ENCODE measurements at regions not wholly inside any gene's neighbourhood (a gene's known extent, or its start where the extent isn't known, plus 50 kb on each side); places are given as distances from the start of the nearest gene placed in this dataset.

DNA sequence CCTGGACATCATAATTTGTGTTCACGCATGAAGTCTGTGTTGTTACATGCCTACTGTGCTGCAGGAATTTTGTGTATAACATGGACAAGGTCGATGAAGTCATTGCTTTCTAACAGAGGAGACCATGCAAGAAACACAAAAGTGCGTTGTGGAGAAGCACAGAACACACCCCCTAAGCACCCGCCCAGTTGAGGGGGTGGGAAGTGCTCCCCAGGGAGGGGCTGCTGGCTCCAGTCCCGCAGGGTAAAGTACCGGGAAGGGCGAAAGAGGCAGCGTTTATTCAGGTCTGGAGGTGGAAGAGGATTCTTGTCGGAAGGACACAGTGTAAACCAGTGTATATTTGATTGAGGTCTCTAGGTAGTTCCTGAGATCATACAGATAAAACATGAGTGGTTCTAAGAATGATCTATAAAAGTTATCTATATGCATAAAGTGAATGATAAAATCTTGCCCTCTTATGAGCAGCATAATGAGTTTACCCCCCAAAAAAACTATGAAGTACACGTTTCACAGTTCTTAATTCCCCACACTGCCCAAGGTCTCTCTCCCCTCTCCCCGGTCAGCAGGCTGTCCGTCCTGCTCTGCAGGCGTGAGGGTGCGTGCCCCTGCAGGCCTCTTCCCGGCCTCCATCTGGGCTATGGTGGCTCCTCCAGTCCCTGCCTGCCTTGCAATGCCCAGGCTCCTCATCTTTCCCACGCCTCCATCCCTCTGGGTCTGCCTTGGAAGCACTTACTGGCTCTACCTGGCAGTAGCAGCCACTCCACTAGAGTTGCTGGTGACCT lies 159.7 kb downstream of the THBS2 start:
- TF ChIP-seq, protein P1, sequence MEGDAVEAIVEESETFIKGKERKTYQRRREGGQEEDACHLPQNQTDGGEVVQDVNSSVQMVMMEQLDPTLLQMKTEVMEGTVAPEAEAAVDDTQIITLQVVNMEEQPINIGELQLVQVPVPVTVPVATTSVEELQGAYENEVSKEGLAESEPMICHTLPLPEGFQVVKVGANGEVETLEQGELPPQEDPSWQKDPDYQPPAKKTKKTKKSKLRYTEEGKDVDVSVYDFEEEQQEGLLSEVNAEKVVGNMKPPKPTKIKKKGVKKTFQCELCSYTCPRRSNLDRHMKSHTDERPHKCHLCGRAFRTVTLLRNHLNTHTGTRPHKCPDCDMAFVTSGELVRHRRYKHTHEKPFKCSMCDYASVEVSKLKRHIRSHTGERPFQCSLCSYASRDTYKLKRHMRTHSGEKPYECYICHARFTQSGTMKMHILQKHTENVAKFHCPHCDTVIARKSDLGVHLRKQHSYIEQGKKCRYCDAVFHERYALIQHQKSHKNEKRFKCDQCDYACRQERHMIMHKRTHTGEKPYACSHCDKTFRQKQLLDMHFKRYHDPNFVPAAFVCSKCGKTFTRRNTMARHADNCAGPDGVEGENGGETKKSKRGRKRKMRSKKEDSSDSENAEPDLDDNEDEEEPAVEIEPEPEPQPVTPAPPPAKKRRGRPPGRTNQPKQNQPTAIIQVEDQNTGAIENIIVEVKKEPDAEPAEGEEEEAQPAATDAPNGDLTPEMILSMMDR (IDR thresholded peaks at IDR 0.05; ENCODE audit: low read length), result no peak
- TF ChIP-seq EZH2 (optimal IDR thresholded peaks at IDR 0.05; ENCODE audit: low read depth, low read length), result no peak
